HEK293T (cell line): ENCODE measurements at regions not wholly inside any gene's neighbourhood (a gene's known extent, or its start where the extent isn't known, plus 50 kb on each side); places are given as distances from the start of the nearest gene placed in this dataset.

Experiments
- CTCF ChIA-PET: fragments of 350-600 bp; formaldehyde crosslinking; extraction: SDS; loops from one replicate; lab custom pipeline; 2021; ENCODE audit warnings: antibody characterized with exemption, inconsistent platforms; lab: Yijun Ruan, JAX
- POLR2A ChIA-PET: fragments of 350-600 bp; formaldehyde crosslinking; extraction: SDS; loops from one replicate; lab custom pipeline; 2020; ENCODE audit warnings: antibody characterized with exemption, inconsistent platforms; lab: Yijun Ruan, JAX
- DNase-seq: peaks from one replicate; pipeline ENCODE4 v3.0.0; 2012; ENCODE audit warnings: mixed read lengths; ENCODE audit errors: extremely low spot score
- ARNT ChIP-seq: fragments of 450-650 bp; IDR thresholded peaks from 2 replicates; pipeline ENCODE4 v1.6.1; 2017; ENCODE audit warnings: mild to moderate bottlenecking
- BHLHE40 ChIP-seq: fragments of 450-650 bp; IDR thresholded peaks from 2 replicates; pipeline ENCODE4 v1.6.1; 2016; ENCODE audit warnings: mild to moderate bottlenecking, moderate library complexity, borderline replicate concordance
- CTBP1 ChIP-seq: fragments of 450-650 bp; IDR thresholded peaks from 2 replicates; pipeline ENCODE4 v1.6.1; 2016; ENCODE audit warnings: borderline replicate concordance
- ELF4 ChIP-seq: fragments of 450-650 bp; IDR thresholded peaks from 2 replicates; pipeline ENCODE4 v1.6.1; 2017; ENCODE audit warnings: antibody characterized with exemption
- FOXA1 ChIP-seq: fragments of 450-650 bp; IDR thresholded peaks from 2 replicates; pipeline ENCODE4 v1.6.1; 2016; ENCODE audit warnings: mild to moderate bottlenecking
- FOXK2 ChIP-seq: fragments of 450-650 bp; IDR thresholded peaks from 2 replicates; pipeline ENCODE4 v1.6.1; 2016; ENCODE audit warnings: mild to moderate bottlenecking
- FOXM1 ChIP-seq: fragments of 450-650 bp; IDR thresholded peaks from 2 replicates; pipeline ENCODE4 v1.6.1; 2017; ENCODE audit warnings: mild to moderate bottlenecking, borderline replicate concordance
- HDGF ChIP-seq: fragments of 450-650 bp; IDR thresholded peaks from 2 replicates; pipeline ENCODE4 v1.6.1; 2017; ENCODE audit warnings: antibody characterized with exemption, borderline replicate concordance
- L3MBTL2 ChIP-seq: fragments of 450-650 bp; conservative IDR thresholded peaks from 2 replicates; pipeline ENCODE4 v1.6.1; 2016; ENCODE audit warnings: mild to moderate bottlenecking
- LEF1 ChIP-seq: fragments of 450-650 bp; IDR thresholded peaks from 2 replicates; pipeline ENCODE4 v1.6.1; 2017; ENCODE audit warnings: mild to moderate bottlenecking, borderline replicate concordance
- NFRKB ChIP-seq: fragments of 450-650 bp; IDR thresholded peaks from 2 replicates; pipeline ENCODE4 v1.6.1; 2016; ENCODE audit warnings: mild to moderate bottlenecking, moderate library complexity
- SP1 ChIP-seq: fragments of 450-650 bp; IDR thresholded peaks from 2 replicates; pipeline ENCODE4 v1.6.1; 2017
- SUZ12 ChIP-seq: fragments of 450-650 bp; IDR thresholded peaks from 2 replicates; pipeline ENCODE4 v1.6.1; 2016; ENCODE audit warnings: mild to moderate bottlenecking
- TARDBP ChIP-seq: fragments of 450-650 bp; IDR thresholded peaks from 2 replicates; pipeline ENCODE4 v1.6.1; 2016
- ZNF384 ChIP-seq: fragments of 450-650 bp; IDR thresholded peaks from 2 replicates; pipeline ENCODE4 v1.6.1; 2016
- TF ChIP-seq, protein P1 (sequence below): fragments of 450-650 bp; IDR thresholded peaks from 2 replicates; pipeline ENCODE4 v1.6.1; 2016

DNA sequence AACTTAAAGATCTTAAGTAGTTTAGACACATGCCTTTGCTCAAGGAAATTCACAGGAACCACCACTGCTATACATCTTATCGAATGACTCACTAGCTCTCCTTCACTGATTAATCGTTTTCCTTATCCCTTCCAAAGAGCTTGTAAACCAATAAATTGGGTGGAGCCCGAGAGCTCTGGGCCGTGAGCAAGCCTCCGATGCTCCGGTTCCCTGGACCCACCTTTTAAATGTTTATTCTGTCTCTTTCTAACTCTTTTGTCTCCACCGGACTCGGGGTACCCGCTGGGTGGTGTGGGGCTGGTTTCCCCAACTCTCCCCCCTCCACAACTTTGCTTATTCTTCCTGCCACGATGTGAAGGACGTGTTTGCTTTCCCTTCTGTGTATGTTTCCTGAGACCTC, 292.9 kb upstream of the TMEFF2 start:
- ChIA-PET CTCF (no interaction called here), POLR2A (no interaction called here)
- no peak for TF ChIP-seq FOXK2
- TF ChIP-seq L3MBTL2 = no peak
- no peak for TF ChIP-seq ELF4
- TF ChIP-seq HDGF = no peak
- TF ChIP-seq BHLHE40 = no peak
- TF ChIP-seq ARNT = no peak
- TF ChIP-seq, protein P1, sequence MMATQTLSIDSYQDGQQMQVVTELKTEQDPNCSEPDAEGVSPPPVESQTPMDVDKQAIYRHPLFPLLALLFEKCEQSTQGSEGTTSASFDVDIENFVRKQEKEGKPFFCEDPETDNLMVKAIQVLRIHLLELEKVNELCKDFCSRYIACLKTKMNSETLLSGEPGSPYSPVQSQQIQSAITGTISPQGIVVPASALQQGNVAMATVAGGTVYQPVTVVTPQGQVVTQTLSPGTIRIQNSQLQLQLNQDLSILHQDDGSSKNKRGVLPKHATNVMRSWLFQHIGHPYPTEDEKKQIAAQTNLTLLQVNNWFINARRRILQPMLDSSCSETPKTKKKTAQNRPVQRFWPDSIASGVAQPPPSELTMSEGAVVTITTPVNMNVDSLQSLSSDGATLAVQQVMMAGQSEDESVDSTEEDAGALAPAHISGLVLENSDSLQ = no peak
- no peak for TF ChIP-seq ZNF384
- no peak for TF ChIP-seq LEF1
- no peak for TF ChIP-seq NFRKB
- no peak for TF ChIP-seq FOXA1
- no peak for TF ChIP-seq TARDBP
- no peak for TF ChIP-seq FOXM1
- TF ChIP-seq SUZ12 = no peak
- no peak for TF ChIP-seq SP1
- no peak for TF ChIP-seq CTBP1
- no peak for DNase-seq

DNA sequence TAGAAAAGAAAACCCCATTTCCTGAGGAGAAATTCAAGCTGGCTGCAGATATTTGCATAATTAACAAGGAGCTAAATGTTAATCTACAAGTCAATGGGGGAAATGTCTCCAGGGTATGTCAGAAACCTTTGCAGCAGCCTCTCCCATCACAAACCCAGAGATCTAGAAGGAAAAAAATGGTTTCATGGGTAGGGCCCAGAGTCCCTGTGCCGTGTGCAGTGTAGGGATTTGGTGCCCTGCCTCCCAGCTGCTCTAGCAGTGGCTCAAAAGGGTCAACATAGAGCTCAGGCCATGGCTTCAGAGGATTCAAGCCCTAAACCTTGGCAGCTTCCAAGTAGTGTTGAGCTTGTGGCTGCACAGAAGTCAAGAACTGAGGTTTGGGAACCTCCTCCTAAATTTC, 290.2 kb upstream of the TMEFF2 start:
- TF ChIP-seq SUZ12 (no peak), FOXM1 (no peak), TARDBP (no peak), FOXK2 (no peak), CTBP1 (no peak), ELF4 (no peak), BHLHE40 (no peak), SP1 (no peak), ZNF384 (no peak), L3MBTL2 (no peak), FOXA1 (no peak), LEF1 (no peak), NFRKB (no peak), ARNT (no peak)
- TF ChIP-seq, protein P1 = no peak
- POLR2A ChIA-PET = no interaction called here
- CTCF ChIA-PET = interaction anchor here (0.6 kb wide), 1 partner anchor 414 kb away, joined by 3 read pairs; no protein-coding TSS in a partner anchor
- no peak for DNase-seq

DNA sequence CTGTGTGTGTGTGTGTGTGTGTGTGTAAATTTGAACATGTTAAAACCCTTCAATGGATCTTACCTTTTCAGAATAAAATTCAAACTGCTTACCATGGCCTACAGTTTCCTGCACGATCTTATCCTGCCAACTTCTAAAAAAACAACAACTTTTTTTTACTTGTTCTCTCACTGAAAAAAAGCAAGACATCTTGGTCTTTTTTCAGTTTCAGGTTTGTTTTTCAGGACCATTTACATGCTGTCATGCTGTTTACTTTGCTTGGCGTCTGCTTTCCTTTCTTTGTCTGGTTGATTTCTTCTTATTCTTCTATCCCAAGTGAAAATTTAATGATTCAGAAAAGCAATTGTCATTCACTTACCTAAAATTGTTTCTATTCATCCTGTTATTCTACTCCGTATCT, 286.3 kb upstream of the TMEFF2 start:
- CTCF ChIA-PET = no interaction called here

DNA sequence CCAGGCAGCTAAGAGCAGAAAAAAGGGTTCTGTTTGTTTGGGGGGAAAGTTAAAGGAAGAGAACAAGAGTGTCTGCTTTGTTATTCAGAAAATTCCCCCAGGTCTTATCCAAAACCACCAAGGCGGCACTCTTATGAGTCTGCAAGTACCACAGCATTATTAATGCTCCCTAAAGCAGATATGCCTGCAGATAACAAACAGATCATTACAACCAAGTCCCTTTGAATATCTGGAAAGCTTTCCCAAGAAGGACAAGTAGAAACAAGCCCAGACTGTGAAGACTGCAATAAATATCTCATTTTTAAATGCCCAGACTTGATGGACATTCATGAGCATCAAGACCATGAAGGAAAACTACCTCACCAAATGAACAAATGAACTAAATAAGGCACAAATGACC, 278.6 kb upstream of the TMEFF2 start:
- ChIA-PET CTCF (no interaction called here), POLR2A (no interaction called here)
- TF ChIP-seq CTBP1 = no peak
- no peak for TF ChIP-seq LEF1
- no peak for TF ChIP-seq SP1
- no peak for DNase-seq

More for the DNA sequence above, 286.3 kb upstream of the TMEFF2 start:
- DNase-seq = no peak
- no peak for TF ChIP-seq ZNF384
- TF ChIP-seq CTBP1 = no peak
- no peak for TF ChIP-seq SUZ12
- no peak for TF ChIP-seq NFRKB
- TF ChIP-seq TARDBP = no peak
- no peak for TF ChIP-seq SP1
- TF ChIP-seq BHLHE40 = no peak
- TF ChIP-seq, protein P1 = no peak
- no peak for TF ChIP-seq HDGF
- no peak for TF ChIP-seq LEF1
- TF ChIP-seq ELF4 = no peak
- no peak for TF ChIP-seq L3MBTL2
- TF ChIP-seq ARNT = no peak
- TF ChIP-seq FOXM1 = no peak
- no peak for TF ChIP-seq FOXA1
- no peak for TF ChIP-seq FOXK2
- POLR2A ChIA-PET = no interaction called here

DNA sequence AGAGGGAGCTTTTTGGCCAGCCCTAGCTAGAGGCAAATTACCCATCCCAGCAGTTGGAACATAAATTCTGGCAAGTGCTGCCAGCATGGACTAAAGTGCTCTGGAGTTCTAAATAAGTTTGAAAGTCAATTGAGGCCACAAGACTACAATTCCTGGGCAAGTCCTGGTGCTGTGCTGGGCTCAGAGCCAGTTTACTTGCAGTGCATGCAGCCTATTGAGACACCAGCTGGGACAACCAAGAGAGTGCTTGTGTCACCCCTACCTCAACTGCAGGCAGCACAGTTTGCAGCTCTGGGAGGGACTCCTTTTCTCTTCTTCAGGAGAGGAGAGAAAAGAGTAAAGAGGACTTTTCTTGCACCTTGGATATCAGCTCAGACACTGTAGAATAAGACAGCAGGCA, 277.2 kb upstream of the TMEFF2 start:
- TF ChIP-seq L3MBTL2 = no peak
- TF ChIP-seq FOXA1 = no peak
- TF ChIP-seq ELF4 = no peak
- no peak for TF ChIP-seq SP1
- no peak for TF ChIP-seq BHLHE40
- no peak for TF ChIP-seq CTBP1
- TF ChIP-seq LEF1 = no peak
- TF ChIP-seq HDGF = no peak
- TF ChIP-seq FOXM1 = no peak
- no peak for TF ChIP-seq ARNT
- TF ChIP-seq, protein P1 = no peak
- TF ChIP-seq NFRKB = no peak
- no peak for TF ChIP-seq FOXK2
- TF ChIP-seq SUZ12 = no peak
- TF ChIP-seq TARDBP = no peak
- DNase-seq = no peak
- CTCF ChIA-PET = no interaction called here
- POLR2A ChIA-PET = no interaction called here
